ENCODE measurements at regions not wholly inside any gene's neighbourhood (a gene's known extent, or its start where the extent isn't known, plus 50 kb on each side); places are given as distances from the start of the nearest gene placed in this dataset.
A peak's percentile ranks its signal among the peaks of the same experiment; 100 is the strongest.
"Not testable (repeated sequence)": the region's sequence is repeated elsewhere in the genome, so short reads cannot be mapped to it uniquely, and the experiment has no call there.

DNA sequence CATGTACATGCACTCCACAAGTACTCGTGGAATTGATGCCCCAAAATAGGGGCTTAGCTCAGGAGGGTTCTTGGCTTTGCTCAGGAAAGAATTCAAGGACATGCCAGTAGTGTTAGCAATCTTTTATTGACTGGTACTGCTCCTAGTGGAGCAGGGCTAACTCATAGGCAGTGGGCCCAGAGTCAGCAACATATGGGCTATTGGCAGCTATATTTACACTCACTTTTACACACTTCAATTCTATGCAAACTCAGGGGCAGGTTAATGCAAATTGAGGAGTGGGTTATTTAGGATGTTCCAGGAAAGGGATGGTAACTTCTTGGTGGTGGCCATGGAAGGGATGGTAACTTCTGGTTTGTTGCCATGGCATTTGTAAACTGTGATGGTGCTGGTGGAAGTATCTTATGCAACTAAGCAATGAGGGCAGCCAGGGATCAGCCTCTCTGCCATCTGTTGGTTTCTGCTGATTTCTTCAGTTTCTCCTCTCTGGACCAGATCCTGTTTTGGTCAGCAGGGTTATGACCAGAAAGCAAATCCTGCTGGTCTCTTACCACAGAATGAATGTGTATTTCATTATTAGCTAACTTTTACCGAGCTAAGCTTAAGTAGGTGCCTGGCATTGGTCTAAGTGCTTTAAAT is 69.2 kb upstream of the FAT1 start:
- in situ Hi-C loops (cut with MboI; ENCODE audit: low pct_ligation_motif_present in 1 of 4, low pct_unique_long_range_greater_than_20kb in 1 of 4, low sequenced_read_pairs in 3 of 4) (no loop called here), intact Hi-C loops (cut with DNase I; ENCODE audit: low total_unique reads) (no loop called here)
- TF ChIP-seq POLR2AphosphoS5 (IDR thresholded peaks at IDR 0.05) (no peak), EP300 (IDR thresholded peaks at IDR 0.05; ENCODE audit: low read depth) (no peak), POLR2A (IDR thresholded peaks at IDR 0.05) (no peak)
- TF ChIP-seq, protein P1, sequence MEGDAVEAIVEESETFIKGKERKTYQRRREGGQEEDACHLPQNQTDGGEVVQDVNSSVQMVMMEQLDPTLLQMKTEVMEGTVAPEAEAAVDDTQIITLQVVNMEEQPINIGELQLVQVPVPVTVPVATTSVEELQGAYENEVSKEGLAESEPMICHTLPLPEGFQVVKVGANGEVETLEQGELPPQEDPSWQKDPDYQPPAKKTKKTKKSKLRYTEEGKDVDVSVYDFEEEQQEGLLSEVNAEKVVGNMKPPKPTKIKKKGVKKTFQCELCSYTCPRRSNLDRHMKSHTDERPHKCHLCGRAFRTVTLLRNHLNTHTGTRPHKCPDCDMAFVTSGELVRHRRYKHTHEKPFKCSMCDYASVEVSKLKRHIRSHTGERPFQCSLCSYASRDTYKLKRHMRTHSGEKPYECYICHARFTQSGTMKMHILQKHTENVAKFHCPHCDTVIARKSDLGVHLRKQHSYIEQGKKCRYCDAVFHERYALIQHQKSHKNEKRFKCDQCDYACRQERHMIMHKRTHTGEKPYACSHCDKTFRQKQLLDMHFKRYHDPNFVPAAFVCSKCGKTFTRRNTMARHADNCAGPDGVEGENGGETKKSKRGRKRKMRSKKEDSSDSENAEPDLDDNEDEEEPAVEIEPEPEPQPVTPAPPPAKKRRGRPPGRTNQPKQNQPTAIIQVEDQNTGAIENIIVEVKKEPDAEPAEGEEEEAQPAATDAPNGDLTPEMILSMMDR (IDR thresholded peaks at IDR 0.05): no peak
- Histone ChIP-seq H3K4me3 (no peak overlapping the region), H3K27ac (no peak overlapping the region), H3K9me3 (no peaks in the 10 kb centered on the region), H3K4me1 (no peaks in the 10 kb centered on the region), H3K27me3 (no peaks in the 10 kb centered on the region), H3K36me3 (no peaks in the 10 kb centered on the region)
- 80 to 82% methylated on average over 1 to 2 of the region's 2 CpGs for WGBS, 2 donors (ENCODE audit: low coverage in 1 of 2)
- no peak for DNase-seq

DNA sequence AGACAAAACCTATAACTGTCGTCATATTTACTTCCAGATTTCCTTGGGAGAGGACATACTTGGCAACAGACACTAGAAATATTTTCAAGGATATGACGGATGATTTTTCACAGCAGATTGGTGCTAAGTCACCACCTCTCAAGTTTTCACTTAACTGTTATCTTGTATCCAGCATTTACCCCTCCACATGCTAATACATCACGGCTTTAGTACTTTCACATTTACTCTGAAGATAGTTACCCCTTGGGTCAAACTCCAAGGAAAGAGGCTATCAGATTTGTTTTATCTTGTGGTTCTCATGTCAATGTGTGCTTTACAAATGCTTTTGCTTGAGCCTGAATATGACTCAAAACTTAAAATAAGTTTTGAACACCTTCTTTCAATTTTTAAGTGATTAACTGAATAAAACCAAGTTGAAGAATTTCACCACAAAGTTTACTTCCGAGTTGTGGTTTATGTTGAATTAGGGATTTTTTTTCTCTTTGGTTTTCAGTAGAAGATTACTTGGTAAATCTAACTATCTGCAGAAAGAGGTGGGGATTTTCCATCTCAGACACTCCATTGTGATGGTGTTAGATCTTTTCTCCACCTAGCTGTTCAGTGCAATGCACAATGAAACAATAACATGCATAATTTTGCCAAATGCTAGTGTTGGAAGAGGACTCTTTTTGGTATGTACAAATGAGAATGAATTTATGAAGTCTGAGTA is 75.4 kb upstream of the FAT1 start:
- 75 to 87% methylated on average over 4 of the region's 4 CpGs for WGBS, 2 donors (ENCODE audit: low coverage in 1 of 2)
- intact Hi-C loops (cut with DNase I; ENCODE audit: low total_unique reads): no loop called here
- no peak for TF ChIP-seq EP300 (IDR thresholded peaks at IDR 0.05; ENCODE audit: low read depth)
- TF ChIP-seq, protein P1 (IDR thresholded peaks at IDR 0.05): no peak
- no peak for TF ChIP-seq POLR2AphosphoS5 (IDR thresholded peaks at IDR 0.05)
- TF ChIP-seq POLR2A (IDR thresholded peaks at IDR 0.05): no peak

DNA sequence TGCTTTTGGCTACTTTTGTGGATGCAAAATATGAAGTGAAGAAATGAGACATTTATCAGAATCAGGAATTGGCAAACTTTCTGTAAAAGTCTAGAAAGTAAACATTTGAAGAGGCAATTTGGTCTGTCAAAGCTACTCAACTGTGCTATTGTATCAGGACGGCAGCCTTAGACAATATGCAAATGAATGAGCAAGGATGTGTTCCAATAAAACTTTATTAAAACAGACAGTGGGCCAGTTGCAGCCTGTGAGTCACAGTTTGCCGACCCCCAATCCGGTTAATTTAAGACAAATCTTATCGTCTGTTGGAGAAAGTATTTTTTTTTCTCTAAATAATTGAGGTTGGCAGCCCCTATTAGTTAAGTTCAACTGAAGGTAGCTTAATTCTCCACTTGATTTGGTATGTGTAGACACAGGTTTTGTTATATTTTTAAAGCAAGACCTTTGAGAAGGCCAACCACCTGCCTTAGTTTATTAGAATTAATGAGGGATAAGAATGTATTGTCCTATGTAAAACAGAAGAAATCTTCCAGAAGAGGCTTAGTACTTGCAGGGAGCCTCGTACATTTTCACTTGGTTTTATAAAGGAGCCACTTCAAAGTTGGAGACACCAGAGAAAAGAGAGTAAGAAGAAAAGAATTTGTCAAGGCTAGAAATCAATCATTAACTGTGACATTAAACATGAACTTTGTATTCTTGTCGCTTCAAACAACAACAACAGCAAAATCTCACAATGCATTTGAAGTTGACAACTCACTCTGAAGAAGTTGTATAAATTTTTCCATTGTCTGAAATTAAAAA is 81.6 kb upstream of the FAT1 start:
- Histone ChIP-seq H3K4me1 (peaks cover 0 to 5% (median 0%) of the 10 kb centered on the region in 4 donors), H3K36me3 (no peaks in the 10 kb centered on the region), H3K9me3 (no peaks in the 10 kb centered on the region), H3K4me3 (no peak overlapping the region), H3K27me3 (no peaks in the 10 kb centered on the region), H3K27ac (peak overlapping the region in 1 of 4 donors; percentile 37)
- 68 to 69% methylated on average over 6 of the region's 6 CpGs for WGBS, 2 donors (ENCODE audit: low coverage in 1 of 2)
- TF ChIP-seq POLR2AphosphoS5 (IDR thresholded peaks at IDR 0.05) (no peak), EP300 (IDR thresholded peaks at IDR 0.05; ENCODE audit: low read depth) (no peak), POLR2A (IDR thresholded peaks at IDR 0.05) (no peak)
- TF ChIP-seq, protein P1 (IDR thresholded peaks at IDR 0.05): no peak
- no peak for DNase-seq
- intact Hi-C loops (cut with DNase I; ENCODE audit: low total_unique reads) (no loop called here), in situ Hi-C loops (cut with MboI; ENCODE audit: low pct_ligation_motif_present in 1 of 4, low pct_unique_long_range_greater_than_20kb in 1 of 4, low sequenced_read_pairs in 3 of 4) (no loop called here)

More for the DNA sequence above, 75.4 kb upstream of the FAT1 start:
- no peak for DNase-seq
- no peaks in the 10 kb centered on the region for H3K27me3 ChIP-seq
- in situ Hi-C loops (cut with MboI; ENCODE audit: low pct_ligation_motif_present in 1 of 4, low pct_unique_long_range_greater_than_20kb in 1 of 4, low sequenced_read_pairs in 3 of 4): no loop called here
- no peak overlapping the region for H3K4me3 ChIP-seq
- no peak overlapping the region for H3K27ac ChIP-seq
- no peaks in the 10 kb centered on the region for H3K36me3 ChIP-seq
- H3K9me3 ChIP-seq: no peaks in the 10 kb centered on the region
- H3K4me1 ChIP-seq: no peaks in the 10 kb centered on the region

DNA sequence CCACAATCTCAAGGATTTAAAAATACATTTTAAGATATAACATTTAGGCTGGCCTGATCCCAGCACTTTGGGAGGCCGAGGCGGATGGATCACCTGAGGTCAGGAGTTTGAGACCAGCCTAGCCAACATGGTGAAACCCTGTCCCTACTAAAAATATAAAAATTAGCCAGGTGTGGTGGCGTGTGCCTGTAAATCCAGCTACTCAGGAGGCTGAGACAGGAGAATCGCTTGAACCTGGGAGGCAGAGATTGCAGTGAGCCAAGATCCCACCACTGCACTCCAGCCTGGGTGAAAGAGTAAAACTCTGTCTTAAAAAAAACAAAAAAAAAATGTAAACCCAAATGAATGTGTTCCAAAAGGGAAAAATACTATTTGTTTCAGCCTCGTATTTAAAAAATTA is 82.3 kb upstream of the FAT1 start:
- H3K36me3 ChIP-seq; H3K4me3 ChIP-seq; H3K9me3 ChIP-seq; H3K4me1 ChIP-seq; DNase-seq; in situ Hi-C loops (cut with MboI; ENCODE audit: low pct_ligation_motif_present in 1 of 4, low pct_unique_long_range_greater_than_20kb in 1 of 4, low sequenced_read_pairs in 3 of 4); H3K27ac ChIP-seq; H3K27me3 ChIP-seq; intact Hi-C loops (cut with DNase I; ENCODE audit: low total_unique reads): not testable (repeated sequence)
- 78 to 93% methylated on average over 5 of the region's 5 CpGs for WGBS, 2 donors (ENCODE audit: low coverage in 1 of 2)

Data from transverse colon (tissue), 4 donors.